Activated naive CD4-positive, alpha-beta T cell treated with anti-CD3 and anti-CD28 coated beads, Interleukin-2, amount 10 ng/mL, durations not matched to agents 7 days and 5 days (primary cell): ENCODE measurements at regions not wholly inside any gene's neighbourhood (a gene's known extent, or its start where the extent isn't known, plus 50 kb on each side); places are given as distances from the start of the nearest gene placed in this dataset.
"Not testable (repeated sequence)": the region's sequence is repeated elsewhere in the genome, so short reads cannot be mapped to it uniquely, and the experiment has no call there.

Experiments used
- CTCF ChIA-PET: fragments of 350-600 bp; sonication (Branson Sonifier 250); formaldehyde crosslinking; loops from one replicate; lab custom pipeline; 2021; ENCODE audit warnings: antibody characterized with exemption; lab: Charles Lee
- DNase-seq: peaks from one replicate; pipeline ENCODE4 v3.0.0-alpha.2; 2020
- H3K27ac Mint-ChIP-seq: one replicate; pipeline ENCODE4 v1.8.0; 2021; ENCODE audit warnings: mild to moderate bottlenecking, moderate library complexity, mixed read lengths
- H3K27me3 Mint-ChIP-seq: one replicate; pipeline ENCODE4 v1.8.0; 2021; ENCODE audit warnings: mild to moderate bottlenecking, mixed read lengths
- H3K36me3 Mint-ChIP-seq: one replicate; pipeline ENCODE4 v1.8.0; 2021; ENCODE audit warnings: mixed read lengths
- H3K4me1 Mint-ChIP-seq: one replicate; pipeline ENCODE4 v1.8.0; 2021; ENCODE audit warnings: mixed read lengths
- H3K4me3 Mint-ChIP-seq: one replicate; pipeline ENCODE4 v1.8.0; 2021; ENCODE audit warnings: mild to moderate bottlenecking, moderate library complexity, mixed read lengths
- H3K9me3 Mint-ChIP-seq: one replicate; pipeline ENCODE4 v1.8.0; 2021; ENCODE audit warnings: mixed read lengths

GRCh38 chr4:126172126-126172525, 857.4 kb downstream of the FAT4 start:
- CTCF ChIA-PET: no interaction called here
- Mint-ChIP-seq H3K36me3 (no peaks in the 10 kb centered on the region), H3K4me1 (no peaks in the 10 kb centered on the region), H3K4me3 (no peak overlapping the region), H3K27me3 (no peaks in the 10 kb centered on the region), H3K27ac (no peak overlapping the region), H3K9me3 (peaks cover 5% of the 10 kb centered on the region)
- no peak for DNase-seq

- Mint-ChIP-seq H3K27ac (no peak overlapping the region), H3K9me3 (peaks cover 5% of the 10 kb centered on the region), H3K4me1 (no peaks in the 10 kb centered on the region), H3K4me3 (no peak overlapping the region), H3K27me3 (no peaks in the 10 kb centered on the region), H3K36me3 (no peaks in the 10 kb centered on the region)
- CTCF ChIA-PET: no interaction called here
- DNase-seq: no peak
Measured at GRCh38 chr4:126174627-126175026, 859.9 kb downstream of the FAT4 start.

- CTCF ChIA-PET: no interaction called here
- peaks cover 5% of the 10 kb centered on the region for H3K9me3 Mint-ChIP-seq
Measured at GRCh38 chr4:126180642-126181041, 865.9 kb downstream of the FAT4 start.

GRCh38 chr4:126182336-126182735, 867.6 kb downstream of the FAT4 start:
- H3K27me3 Mint-ChIP-seq: no peaks in the 10 kb centered on the region
- DNase-seq: no peak
- CTCF ChIA-PET: no interaction called here
- peaks cover 2% of the 10 kb centered on the region for H3K9me3 Mint-ChIP-seq
- H3K4me1 Mint-ChIP-seq: no peaks in the 10 kb centered on the region
- H3K4me3 Mint-ChIP-seq: no peak overlapping the region
- H3K36me3 Mint-ChIP-seq: no peaks in the 10 kb centered on the region
- H3K27ac Mint-ChIP-seq: no peak overlapping the region

More at GRCh38 chr4:126180642-126181041, 865.9 kb downstream of the FAT4 start:
- Mint-ChIP-seq H3K27ac (no peak overlapping the region), H3K36me3 (no peaks in the 10 kb centered on the region), H3K27me3 (no peaks in the 10 kb centered on the region), H3K4me3 (no peak overlapping the region), H3K4me1 (no peaks in the 10 kb centered on the region)
- no peak for DNase-seq

GRCh38 chr4:126182786-126183185, 868.0 kb downstream of the FAT4 start:
- Mint-ChIP-seq H3K27ac (no peak overlapping the region), H3K4me3 (no peak overlapping the region), H3K36me3 (no peaks in the 10 kb centered on the region), H3K9me3 (peaks cover 2% of the 10 kb centered on the region), H3K27me3 (no peaks in the 10 kb centered on the region), H3K4me1 (no peaks in the 10 kb centered on the region)
- DNase-seq: no peak
- CTCF ChIA-PET: no interaction called here

GRCh38 chr4:126183206-126183605, 868.5 kb downstream of the FAT4 start:
- DNase-seq: no peak
- H3K4me1 Mint-ChIP-seq: no peaks in the 10 kb centered on the region
- no peaks in the 10 kb centered on the region for H3K27me3 Mint-ChIP-seq
- no peaks in the 10 kb centered on the region for H3K36me3 Mint-ChIP-seq
- no peak overlapping the region for H3K4me3 Mint-ChIP-seq
- H3K27ac Mint-ChIP-seq: no peak overlapping the region
- CTCF ChIA-PET: no interaction called here
- H3K9me3 Mint-ChIP-seq: peaks cover 2% of the 10 kb centered on the region

GRCh38 chr4:126191536-126191935, 876.8 kb downstream of the FAT4 start:
- H3K27me3 Mint-ChIP-seq: no peaks in the 10 kb centered on the region
- DNase-seq: no peak
- no peak overlapping the region for H3K27ac Mint-ChIP-seq
- H3K9me3 Mint-ChIP-seq: peaks cover 9% of the 10 kb centered on the region
- H3K4me3 Mint-ChIP-seq: no peak overlapping the region
- CTCF ChIA-PET: no interaction called here
- no peaks in the 10 kb centered on the region for H3K36me3 Mint-ChIP-seq
- no peaks in the 10 kb centered on the region for H3K4me1 Mint-ChIP-seq

- no peaks in the 10 kb centered on the region for H3K4me1 Mint-ChIP-seq
- H3K36me3 Mint-ChIP-seq: no peaks in the 10 kb centered on the region
- no peak for DNase-seq
- no peaks in the 10 kb centered on the region for H3K27me3 Mint-ChIP-seq
- H3K4me3 Mint-ChIP-seq: no peak overlapping the region
- CTCF ChIA-PET: no interaction called here
- no peak overlapping the region for H3K27ac Mint-ChIP-seq
- H3K9me3 Mint-ChIP-seq: peaks cover 9% of the 10 kb centered on the region
Measured at GRCh38 chr4:126192506-126192905, 877.8 kb downstream of the FAT4 start.

- CTCF ChIA-PET, H3K9me3 Mint-ChIP-seq, H3K27ac Mint-ChIP-seq, DNase-seq, H3K4me3 Mint-ChIP-seq, H3K4me1 Mint-ChIP-seq, H3K36me3 Mint-ChIP-seq, H3K27me3 Mint-ChIP-seq: not testable (repeated sequence)
Measured at GRCh38 chr4:126201251-126202138, 886.7 kb downstream of the FAT4 start.

- Mint-ChIP-seq H3K9me3 (peaks cover 11% of the 10 kb centered on the region), H3K27ac (no peak overlapping the region), H3K4me3 (no peak overlapping the region), H3K36me3 (no peaks in the 10 kb centered on the region), H3K4me1 (no peaks in the 10 kb centered on the region), H3K27me3 (no peaks in the 10 kb centered on the region)
- CTCF ChIA-PET: no interaction called here
- no peak for DNase-seq
Measured at GRCh38 chr4:126202226-126202625, 887.5 kb downstream of the FAT4 start.

GRCh38 chr4:126207910-126208309, 893.2 kb downstream of the FAT4 start:
- DNase-seq: no peak
- CTCF ChIA-PET: no interaction called here
- H3K27me3 Mint-ChIP-seq: no peaks in the 10 kb centered on the region
- H3K4me3 Mint-ChIP-seq: no peak overlapping the region
- no peaks in the 10 kb centered on the region for H3K36me3 Mint-ChIP-seq
- H3K4me1 Mint-ChIP-seq: no peaks in the 10 kb centered on the region
- H3K9me3 Mint-ChIP-seq: peaks cover 7% of the 10 kb centered on the region
- no peak overlapping the region for H3K27ac Mint-ChIP-seq

GRCh38 chr4:126209147-126209546, 894.4 kb downstream of the FAT4 start:
- H3K27ac Mint-ChIP-seq: no peak overlapping the region
- H3K27me3 Mint-ChIP-seq: no peaks in the 10 kb centered on the region
- DNase-seq: no peak
- peaks cover 7% of the 10 kb centered on the region for H3K9me3 Mint-ChIP-seq
- no peaks in the 10 kb centered on the region for H3K4me1 Mint-ChIP-seq
- CTCF ChIA-PET: no interaction called here
- H3K36me3 Mint-ChIP-seq: no peaks in the 10 kb centered on the region
- no peak overlapping the region for H3K4me3 Mint-ChIP-seq

GRCh38 chr4:126213996-126214395, 899.2 kb downstream of the FAT4 start:
- H3K4me3 Mint-ChIP-seq: no peak overlapping the region
- no peaks in the 10 kb centered on the region for H3K36me3 Mint-ChIP-seq
- no peaks in the 10 kb centered on the region for H3K9me3 Mint-ChIP-seq
- no peak overlapping the region for H3K27ac Mint-ChIP-seq
- no peak for DNase-seq
- CTCF ChIA-PET: no interaction called here
- no peaks in the 10 kb centered on the region for H3K27me3 Mint-ChIP-seq
- H3K4me1 Mint-ChIP-seq: no peaks in the 10 kb centered on the region

- Mint-ChIP-seq H3K4me3 (no peak overlapping the region), H3K9me3 (no peaks in the 10 kb centered on the region), H3K27ac (no peak overlapping the region), H3K36me3 (no peaks in the 10 kb centered on the region), H3K4me1 (no peaks in the 10 kb centered on the region), H3K27me3 (no peaks in the 10 kb centered on the region)
- DNase-seq: no peak
- CTCF ChIA-PET: no interaction called here
Measured at GRCh38 chr4:126215759-126216158, 901.0 kb downstream of the FAT4 start.

- no peak overlapping the region for H3K27ac Mint-ChIP-seq
- H3K4me1 Mint-ChIP-seq: no peaks in the 10 kb centered on the region
- no peaks in the 10 kb centered on the region for H3K9me3 Mint-ChIP-seq
- no peak overlapping the region for H3K4me3 Mint-ChIP-seq
- DNase-seq: no peak
- H3K36me3 Mint-ChIP-seq: no peaks in the 10 kb centered on the region
- CTCF ChIA-PET: no interaction called here
- no peaks in the 10 kb centered on the region for H3K27me3 Mint-ChIP-seq
Measured at GRCh38 chr4:126216611-126217010, 901.9 kb downstream of the FAT4 start.
